Uterus (tissue), 2 donors: ENCODE measurements at regions not wholly inside any gene's neighbourhood (a gene's known extent, or its start where the extent isn't known, plus 50 kb on each side); places are given as distances from the start of the nearest gene placed in this dataset.

Experiments
- CTCF ChIP-seq, 4 experiments: fragments of 200-600 bp in 2 of 4; fragments of 450-650 bp in 2 of 4; sonication (generic) in 2 of 4; IDR thresholded peaks; one replicate each; pipeline ENCODE4 v1.5.1; 2016 to 2019; ENCODE audit warnings: antibody characterized with exemption in 4 of 4, mild to moderate bottlenecking in 2 of 4, moderate library complexity in 1 of 4
- POLR2A ChIP-seq, 2 donors: fragments of 450-650 bp; IDR thresholded peaks; one replicate each; pipeline ENCODE4 v1.6.1; 2016; ENCODE audit warnings: antibody characterized with exemption in 2 of 2, mild to moderate bottlenecking in 1 of 2, moderate library complexity in 1 of 2

DNA sequence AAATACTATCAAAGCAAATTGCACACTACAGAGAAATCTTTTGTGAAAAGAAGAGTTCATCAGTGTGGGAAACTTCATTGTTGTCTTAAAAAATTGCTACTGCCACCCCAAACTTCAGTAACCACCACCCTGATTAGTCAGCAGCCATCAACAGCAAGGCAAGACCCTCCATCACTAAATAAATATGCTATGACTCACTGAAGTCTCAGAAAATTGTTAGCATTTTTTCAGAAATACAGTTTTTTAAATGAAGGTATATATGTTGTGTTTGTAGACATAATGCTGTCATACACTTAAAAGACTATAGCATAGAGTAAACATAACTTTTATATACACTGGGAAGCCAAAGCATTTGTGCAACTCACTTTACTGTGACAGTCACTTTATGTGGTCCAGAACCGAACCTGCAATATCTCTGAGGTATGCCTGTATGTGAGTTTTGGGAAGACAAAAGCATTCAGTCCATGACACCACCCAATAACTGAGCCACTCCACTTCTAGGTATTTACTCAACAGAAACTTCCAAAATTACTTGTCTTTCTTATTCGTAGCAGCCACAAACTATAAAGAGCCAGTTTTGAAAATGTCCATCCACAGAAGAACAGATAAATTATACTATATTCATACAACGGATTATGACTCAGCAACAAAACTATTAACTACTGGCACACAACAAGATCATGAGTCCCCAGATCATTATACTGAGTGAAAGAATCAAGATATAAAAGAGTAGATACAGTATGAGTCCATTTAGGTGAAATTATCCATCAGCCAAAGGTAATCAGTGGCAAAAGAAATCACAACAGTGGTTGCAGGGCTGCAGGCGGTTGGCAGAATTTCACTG lies 649.6 kb downstream of the BCL11B start:
- TF ChIP-seq CTCF (IDR thresholded peaks at IDR 0.05), result no peak
- TF ChIP-seq POLR2A (IDR thresholded peaks at IDR 0.05), result no peak
